Astrocyte of the cerebellum (primary cell): ENCODE measurements at regions not wholly inside any gene's neighbourhood (a gene's known extent, or its start where the extent isn't known, plus 50 kb on each side); places are given as distances from the start of the nearest gene placed in this dataset.

Experiments
- DNase-seq: peaks from one replicate; pipeline ENCODE4 v3.0.0-alpha.2; 2011; ENCODE audit warnings: low read depth
- H3K4me3 ChIP-seq: 2 replicates; pipeline ENCODE4 v1.5.1; 2011; ENCODE audit warnings: mild to moderate bottlenecking, low read depth, low read length, moderate library complexity
- CTCF ChIP-seq: IDR thresholded peaks from 2 replicates; pipeline ENCODE4 v1.5.1; 2012; ENCODE audit warnings: low read length, low read depth, moderate library complexity, mild to moderate bottlenecking; ENCODE audit errors: missing control alignments
- in situ Hi-C: cut with HindIII; loops from 2 replicates; pipeline ENCODE4 v1.10.0; 2017; ENCODE audit warnings: low sequenced_read_pairs

GRCh38 chr14:71651228-71651627 is 281.0 kb upstream of the RGS6 start:
- in situ Hi-C loops: no loop called here
- peak; percentile 84 for DNase-seq
- no peak for TF ChIP-seq CTCF
- no peak overlapping the region for H3K4me3 ChIP-seq

- TF ChIP-seq CTCF: no peak
- in situ Hi-C loops: no loop called here
- DNase-seq: no peak
- no peak overlapping the region for H3K4me3 ChIP-seq
These were observed 279.9 kb upstream of the RGS6 start for GRCh38 chr14:71652368-71652767.

- DNase-seq: no peak
- TF ChIP-seq CTCF: no peak
- in situ Hi-C loops: no loop called here
- no peak overlapping the region for H3K4me3 ChIP-seq
These were observed 277.4 kb upstream of the RGS6 start for GRCh38 chr14:71654810-71655209.

- in situ Hi-C loops: no loop called here
- no peak overlapping the region for H3K4me3 ChIP-seq
- DNase-seq: peak; percentile 11
- TF ChIP-seq CTCF: no peak
These were observed 273.9 kb upstream of the RGS6 start for GRCh38 chr14:71658261-71658860.

GRCh38 chr14:71659159-71659558 is 273.1 kb upstream of the RGS6 start:
- no peak overlapping the region for H3K4me3 ChIP-seq
- TF ChIP-seq CTCF: no peak
- DNase-seq: no peak
- in situ Hi-C loops: no loop called here

GRCh38 chr14:71661441-71661840 is 270.8 kb upstream of the RGS6 start:
- in situ Hi-C loops: no loop called here

More at GRCh38 chr14:71661441-71661840, 270.8 kb upstream of the RGS6 start:
- no peak for DNase-seq
- no peak overlapping the region for H3K4me3 ChIP-seq
- no peak for TF ChIP-seq CTCF
